Testis (tissue), 2 donors: ENCODE measurements at regions not wholly inside any gene's neighbourhood (a gene's known extent, or its start where the extent isn't known, plus 50 kb on each side); places are given as distances from the start of the nearest gene placed in this dataset.
"Not testable (repeated sequence)": the region's sequence is repeated elsewhere in the genome, so short reads cannot be mapped to it uniquely, and the experiment has no call there.

ENCODE experiments used
- DNase-seq: peaks from one replicate; pipeline ENCODE4 v3.0.0-alpha.2; 2019
- H3K27ac ChIP-seq, 2 donors: fragments of 200-600 bp; sonication (generic); one replicate each; pipeline ENCODE4 v1.5.1; 2019
- H3K27me3 ChIP-seq: fragments of 200-600 bp; sonication (generic); one replicate; pipeline ENCODE4 v1.5.1; 2019
- H3K36me3 ChIP-seq: fragments of 200-600 bp; sonication (generic); one replicate; pipeline ENCODE4 v1.5.1; 2017; ENCODE audit warnings: low read depth; ENCODE audit errors: missing control alignments
- H3K4me1 ChIP-seq: fragments of 200-600 bp; sonication (generic); one replicate; pipeline ENCODE4 v1.5.1; 2019
- H3K4me3 ChIP-seq, 2 donors: fragments of 200-600 bp; sonication (generic); one replicate each; pipeline ENCODE4 v1.5.1; 2017 to 2019
- H3K9me3 ChIP-seq: fragments of 200-600 bp; sonication (generic); one replicate; pipeline ENCODE4 v1.5.1; 2017
- CTCF ChIP-seq, 3 experiments: fragments of 450-650 bp in 2 of 3; fragments of 200-600 bp in 1 of 3; sonication (generic) in 1 of 3; IDR thresholded peaks; one replicate each; pipeline ENCODE4 v1.5.1; 2016 to 2019; ENCODE audit warnings: antibody characterized with exemption in 3 of 3, mild to moderate bottlenecking in 2 of 3, moderate library complexity in 1 of 3
- POLR2A ChIP-seq: fragments of 450-650 bp; IDR thresholded peaks from one replicate; pipeline ENCODE4 v1.6.1; 2017; ENCODE audit warnings: antibody characterized with exemption, mild to moderate bottlenecking, moderate library complexity
- WGBS, 2 donors: methylation state at CpG; one replicate each; pipeline ENCODE4 v1.1.5; 2018; 5-methylcytosine and 5-hydroxymethylcytosine counted together
- intact Hi-C: fragments of 100-400 bp; cut with DNase I; formaldehyde crosslinking; loops from one replicate; pipeline ENCODE4 v1.15.1; 2023; ENCODE audit warnings: low total_unique reads

- intact Hi-C loops: no loop called here
- Histone ChIP-seq H3K27me3 (no peaks in the 10 kb centered on the region), H3K36me3 (no peaks in the 10 kb centered on the region), H3K27ac (no peak overlapping the region), H3K4me1 (peaks cover 5% of the 10 kb centered on the region), H3K9me3 (no peaks in the 10 kb centered on the region), H3K4me3 (no peak overlapping the region)
- DNase-seq: no peak
- 89 to 90% methylated on average over 7 of the region's 7 CpGs for WGBS, 2 donors
- no peak for TF ChIP-seq POLR2A
- no peak for TF ChIP-seq CTCF (IDR thresholded peaks at IDR 0.05)
Measured at GRCh38 chr5:67983251-67984110, 232.1 kb upstream of the PIK3R1 start.

GRCh38 chr5:67982160-67982559, 233.4 kb upstream of the PIK3R1 start:
- H3K9me3 ChIP-seq, H3K27ac ChIP-seq, H3K27me3 ChIP-seq, H3K36me3 ChIP-seq, DNase-seq, H3K4me3 ChIP-seq, intact Hi-C loops, H3K4me1 ChIP-seq: not testable (repeated sequence)
- WGBS, 2 donors: 91 to 100% methylated on average over 4 of the region's 4 CpGs

GRCh38 chr5:67978171-67978570, 237.4 kb upstream of the PIK3R1 start:
- TF ChIP-seq CTCF (IDR thresholded peaks at IDR 0.05) (no peak), POLR2A (no peak)
- Histone ChIP-seq H3K27ac (no peak overlapping the region), H3K4me1 (no peaks in the 10 kb centered on the region), H3K4me3 (no peak overlapping the region), H3K27me3 (no peaks in the 10 kb centered on the region), H3K9me3 (no peaks in the 10 kb centered on the region), H3K36me3 (no peaks in the 10 kb centered on the region)
- 64 to 83% methylated on average over 2 of the region's 2 CpGs for WGBS, 2 donors
- no peak for DNase-seq
- intact Hi-C loops: no loop called here

- no peaks in the 10 kb centered on the region for H3K9me3 ChIP-seq
- 83 to 93% methylated on average over 5 of the region's 5 CpGs for WGBS, 2 donors
- no peak overlapping the region for H3K27ac ChIP-seq
- intact Hi-C loops: no loop called here
- no peaks in the 10 kb centered on the region for H3K27me3 ChIP-seq
- no peak for DNase-seq
- no peak for TF ChIP-seq POLR2A
- H3K4me1 ChIP-seq: no peaks in the 10 kb centered on the region
- H3K4me3 ChIP-seq: no peak overlapping the region
- H3K36me3 ChIP-seq: no peaks in the 10 kb centered on the region
Measured at GRCh38 chr5:67976891-67977601, 238.5 kb upstream of the PIK3R1 start.

- intact Hi-C loops: no loop called here
- H3K27me3 ChIP-seq: no peaks in the 10 kb centered on the region
- no peak for TF ChIP-seq CTCF (IDR thresholded peaks at IDR 0.05)
- no peak for TF ChIP-seq POLR2A
Measured at GRCh38 chr5:67976181-67976580, 239.4 kb upstream of the PIK3R1 start.

More at GRCh38 chr5:67976181-67976580, 239.4 kb upstream of the PIK3R1 start:
- H3K9me3 ChIP-seq: no peaks in the 10 kb centered on the region
- H3K27ac ChIP-seq: no peak overlapping the region
- WGBS, 2 donors: 63 to 71% methylated on average over 1 of the region's 1 CpG
- H3K4me1 ChIP-seq: no peaks in the 10 kb centered on the region
- H3K36me3 ChIP-seq: no peaks in the 10 kb centered on the region
- no peak overlapping the region for H3K4me3 ChIP-seq
- no peak for DNase-seq
